Gastrocnemius medialis (tissue), 4 donors: ENCODE measurements at regions not wholly inside any gene's neighbourhood (a gene's known extent, or its start where the extent isn't known, plus 50 kb on each side); places are given as distances from the start of the nearest gene placed in this dataset.

Source experiments
- ATAC-seq, 2 donors: fragments of 150-250 bp; one replicate each; pipeline ENCODE4 v1.9.1; 2016
- DNase-seq, 2 donors: peaks; one replicate each; pipeline ENCODE4 v3.0.0-alpha.2; 2019
- H3K27ac ChIP-seq, 4 donors: fragments of 200-600 bp; sonication (generic); 1 replicate in 1 of 4; 2 replicates in 3 of 4; pipeline ENCODE4 v1.5.1; 2016 to 2018; ENCODE audit warnings: mild to moderate bottlenecking in 2 of 4, moderate library complexity in 1 of 4
- H3K27me3 ChIP-seq, 3 donors: fragments of 200-600 bp; sonication (generic) in 2 of 3; 1 replicate in 1 of 3; 2 replicates in 2 of 3; pipeline versions ENCODE4 v1.5.1 to v1.6.0; 2016 to 2019; ENCODE audit warnings: mild to moderate bottlenecking in 1 of 3, moderate library complexity in 1 of 3
- H3K36me3 ChIP-seq, 2 donors: fragments of 200-600 bp; sonication (generic) in 1 of 2; one replicate each; pipeline ENCODE4 v1.5.1; 2017 to 2018
- H3K4me1 ChIP-seq, 2 donors: fragments of 200-600 bp; sonication (generic) in 1 of 2; one replicate each; pipeline ENCODE4 v1.5.1; 2016 to 2017; ENCODE audit warnings: mild to moderate bottlenecking in 2 of 2
- H3K4me3 ChIP-seq, 4 donors: fragments of 200-600 bp; sonication (generic) in 3 of 4; 1 replicate in 1 of 4; 2 replicates in 3 of 4; pipeline ENCODE4 v1.5.1; 2016 to 2019; ENCODE audit warnings: mild to moderate bottlenecking in 2 of 4
- H3K9me3 ChIP-seq, 3 donors: fragments of 200-600 bp; sonication (generic) in 2 of 3; 1 replicate in 1 of 3; 2 replicates in 2 of 3; pipeline ENCODE4 v1.5.1; 2016 to 2019
- CTCF ChIP-seq, 5 experiments: fragments of 450-650 bp in 3 of 5; fragments of 200-600 bp in 2 of 5; sonication (generic) in 2 of 5; IDR thresholded peaks in 4 of 5; conservative IDR thresholded peaks in 1 of 5; 1 replicate in 4 of 5; 2 replicates in 1 of 5; pipeline ENCODE4 v1.5.1; 2016 to 2019; ENCODE audit warnings: antibody characterized with exemption in 5 of 5, mild to moderate bottlenecking in 3 of 5, moderate library complexity in 3 of 5
- POLR2A ChIP-seq, 2 donors: fragments of 450-650 bp; IDR thresholded peaks; one replicate each; pipeline ENCODE4 v1.6.1; 2017; ENCODE audit warnings: antibody characterized with exemption in 2 of 2, mild to moderate bottlenecking in 2 of 2, moderate library complexity in 2 of 2
- in situ Hi-C, 4 donors: fragments of 200-750 bp; cut with MboI; loops; one replicate each; pipeline versions ENCODE4 v1.15.0 to v1.8.0; 2017; ENCODE audit warnings: low sequenced_read_pairs in 4 of 4
- intact Hi-C: fragments of 100-400 bp; cut with DNase I; formaldehyde crosslinking; loops from one replicate; pipeline ENCODE4 v1.15.1; 2023; ENCODE audit warnings: low total_unique reads

- in situ Hi-C loops = no loop called here
- ATAC-seq (no peak), DNase-seq (no peak)
- intact Hi-C loops = no loop called here
- Histone ChIP-seq H3K27ac (no peak overlapping the region), H3K4me1 (peaks cover 0 to 8% of the 10 kb centered on the region in 2 donors), H3K9me3 (no peaks in the 10 kb centered on the region), H3K4me3 (no peak overlapping the region), H3K36me3 (no peaks in the 10 kb centered on the region), H3K27me3 (no peaks in the 10 kb centered on the region)
- TF ChIP-seq CTCF (IDR thresholded peaks at IDR 0.05 in 4 of 5, conservative IDR thresholded peaks at IDR 0.05 in 1 of 5) = no peak
- TF ChIP-seq POLR2A (IDR thresholded peaks at IDR 0.05) = no peak
Observed at GRCh38 chr12:76652402-76652801, 92.8 kb upstream of the OSBPL8 start.

- intact Hi-C loops = no loop called here
- Histone ChIP-seq H3K27me3 (no peaks in the 10 kb centered on the region), H3K36me3 (no peaks in the 10 kb centered on the region), H3K27ac (no peak overlapping the region), H3K4me1 (peaks cover 0 to 8% of the 10 kb centered on the region in 2 donors), H3K4me3 (no peak overlapping the region), H3K9me3 (no peaks in the 10 kb centered on the region)
- no peak for ATAC-seq
- in situ Hi-C loops = no loop called here
- no peak for TF ChIP-seq CTCF (IDR thresholded peaks at IDR 0.05 in 4 of 5, conservative IDR thresholded peaks at IDR 0.05 in 1 of 5)
- TF ChIP-seq POLR2A (IDR thresholded peaks at IDR 0.05) = no peak
- DNase-seq = no peak
Observed at GRCh38 chr12:76653342-76653741, 93.8 kb upstream of the OSBPL8 start.

- DNase-seq (no peak), ATAC-seq (no peak)
- Histone ChIP-seq H3K27ac (no peak overlapping the region), H3K36me3 (no peaks in the 10 kb centered on the region), H3K4me1 (no peaks in the 10 kb centered on the region), H3K9me3 (no peaks in the 10 kb centered on the region), H3K4me3 (no peak overlapping the region), H3K27me3 (no peaks in the 10 kb centered on the region)
- TF ChIP-seq POLR2A (IDR thresholded peaks at IDR 0.05) = no peak
- no peak for TF ChIP-seq CTCF (IDR thresholded peaks at IDR 0.05 in 4 of 5, conservative IDR thresholded peaks at IDR 0.05 in 1 of 5)
- intact Hi-C loops (no loop called here), in situ Hi-C loops (no loop called here)
Observed at GRCh38 chr12:76664731-76665130, 99.2 kb upstream of the ZDHHC17 start.

GRCh38 chr12:76666290-76666835, 97.6 kb upstream of the ZDHHC17 start:
- no peak overlapping the region for H3K27ac ChIP-seq
- no peak for ATAC-seq
- in situ Hi-C loops = no loop called here

More at GRCh38 chr12:76666290-76666835, 97.6 kb upstream of the ZDHHC17 start:
- DNase-seq = no peak
- Histone ChIP-seq H3K36me3 (no peaks in the 10 kb centered on the region), H3K27me3 (no peaks in the 10 kb centered on the region), H3K4me3 (no peak overlapping the region), H3K4me1 (no peaks in the 10 kb centered on the region), H3K9me3 (no peaks in the 10 kb centered on the region)
- TF ChIP-seq CTCF (IDR thresholded peaks at IDR 0.05 in 4 of 5, conservative IDR thresholded peaks at IDR 0.05 in 1 of 5) (no peak), POLR2A (IDR thresholded peaks at IDR 0.05) (no peak)
- intact Hi-C loops = no loop called here
